GM19043 (cell line): ENCODE measurements at regions not wholly inside any gene's neighbourhood (a gene's known extent, or its start where the extent isn't known, plus 50 kb on each side); places are given as distances from the start of the nearest gene placed in this dataset.

ENCODE experiments used
- ATAC-seq: cut with Tn5 transposase; IDR thresholded peaks from one replicate; pipeline ENCODE4 v1.9.1; 2021; ENCODE audit warnings: low read depth; ENCODE audit not compliant: unreplicated experiment

GRCh38 chr10:105509517-105509916, 868.4 kb downstream of the SORCS3 start:
- ATAC-seq, result no peak

GRCh38 chr10:105506262-105506661, 865.2 kb downstream of the SORCS3 start:
- ATAC-seq, result no peak

DNA sequence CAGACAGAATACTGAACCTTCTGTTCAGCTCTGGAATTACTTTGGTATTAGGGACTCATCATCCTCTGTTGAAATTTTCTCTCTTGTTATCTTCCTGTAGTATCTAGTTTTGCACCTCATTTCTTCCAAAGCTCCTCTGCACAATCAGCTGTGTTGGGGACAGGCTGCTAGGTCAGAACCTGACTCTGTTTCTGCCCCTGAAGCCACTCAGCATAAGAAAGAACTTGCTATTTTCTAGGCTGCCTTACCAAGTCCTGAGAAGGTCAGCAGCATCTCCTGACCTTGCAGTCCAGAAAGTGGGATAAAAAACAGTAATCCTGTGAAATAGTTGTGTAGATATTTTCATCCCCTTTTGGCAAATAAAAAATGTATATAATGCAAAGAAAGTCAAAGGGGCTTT, 862.6 kb downstream of the SORCS3 start:
- ATAC-seq, result no peak

DNA sequence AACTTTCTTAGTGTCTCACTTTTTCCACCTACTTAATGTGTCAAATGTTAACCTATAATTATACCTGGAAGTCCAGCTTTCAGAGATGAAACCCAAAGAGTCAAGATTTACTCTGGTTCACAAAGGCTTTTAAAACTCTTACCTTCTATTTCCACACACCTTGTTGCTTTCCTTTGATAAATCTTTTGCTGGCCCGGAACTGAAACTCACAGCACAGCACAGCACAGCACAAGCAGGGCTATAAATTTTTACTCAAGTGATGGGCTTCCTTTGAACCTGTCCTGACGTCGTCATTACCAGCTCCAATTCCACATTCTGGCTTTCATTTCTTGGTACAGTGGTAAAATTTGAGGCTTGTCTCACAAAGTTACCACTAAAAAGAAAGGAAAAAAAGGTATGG, 861.0 kb downstream of the SORCS3 start:
- ATAC-seq, result no peak

- no peak for ATAC-seq
Observed at GRCh38 chr10:105494944-105495343, 853.9 kb downstream of the SORCS3 start.

DNA sequence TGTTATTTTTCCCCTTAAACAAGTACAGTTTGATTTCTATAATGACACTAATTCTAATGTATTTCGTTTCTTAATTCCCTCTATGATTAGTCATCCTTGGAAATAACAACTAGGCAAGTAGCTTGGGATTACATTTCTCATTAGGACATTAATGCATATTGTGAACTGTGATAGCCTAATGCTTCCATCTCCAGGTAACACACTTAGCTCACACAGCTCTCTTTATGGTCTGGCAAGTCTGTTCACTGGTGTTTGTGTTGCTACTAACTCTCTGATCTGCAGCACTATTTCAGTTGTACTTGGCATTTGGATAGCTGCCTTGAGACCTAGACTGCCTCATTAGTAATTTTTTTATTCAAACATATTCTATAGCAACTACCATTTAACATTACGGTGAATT, 853.2 kb downstream of the SORCS3 start:
- no peak for ATAC-seq

- no peak for ATAC-seq
Observed at GRCh38 chr10:105473170-105473569, 832.1 kb downstream of the SORCS3 start.

GRCh38 chr10:105468759-105469158, 827.7 kb downstream of the SORCS3 start:
- no peak for ATAC-seq

GRCh38 chr10:105466521-105466920, 825.4 kb downstream of the SORCS3 start:
- no peak for ATAC-seq

- ATAC-seq, result no peak
Observed at GRCh38 chr10:105434970-105435369, 793.9 kb downstream of the SORCS3 start.

GRCh38 chr10:105413997-105414396, 772.9 kb downstream of the SORCS3 start:
- no peak for ATAC-seq

DNA sequence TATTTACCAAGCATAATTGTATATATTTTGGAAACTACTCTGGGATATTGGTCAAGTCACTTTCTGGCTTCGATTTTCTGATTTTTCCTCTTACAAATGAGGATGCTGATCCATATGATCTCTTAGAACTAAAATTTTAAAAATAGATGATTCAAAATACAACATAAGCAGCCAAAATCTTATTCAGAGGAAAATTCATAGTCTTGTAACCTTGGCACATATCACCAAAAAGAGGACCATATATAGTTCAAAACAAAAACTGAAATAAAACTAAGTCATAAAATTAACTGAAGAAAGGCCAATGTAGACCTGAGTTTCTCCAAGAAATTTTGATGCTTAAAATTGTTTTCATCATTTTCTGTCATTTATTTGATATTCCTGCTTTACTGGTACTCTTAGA, 768.3 kb downstream of the SORCS3 start:
- ATAC-seq, result no peak

- ATAC-seq, result no peak
Observed at GRCh38 chr10:105406488-105406887, 765.4 kb downstream of the SORCS3 start.

- no peak for ATAC-seq
Observed at GRCh38 chr10:105398202-105398601, 757.1 kb downstream of the SORCS3 start.

DNA sequence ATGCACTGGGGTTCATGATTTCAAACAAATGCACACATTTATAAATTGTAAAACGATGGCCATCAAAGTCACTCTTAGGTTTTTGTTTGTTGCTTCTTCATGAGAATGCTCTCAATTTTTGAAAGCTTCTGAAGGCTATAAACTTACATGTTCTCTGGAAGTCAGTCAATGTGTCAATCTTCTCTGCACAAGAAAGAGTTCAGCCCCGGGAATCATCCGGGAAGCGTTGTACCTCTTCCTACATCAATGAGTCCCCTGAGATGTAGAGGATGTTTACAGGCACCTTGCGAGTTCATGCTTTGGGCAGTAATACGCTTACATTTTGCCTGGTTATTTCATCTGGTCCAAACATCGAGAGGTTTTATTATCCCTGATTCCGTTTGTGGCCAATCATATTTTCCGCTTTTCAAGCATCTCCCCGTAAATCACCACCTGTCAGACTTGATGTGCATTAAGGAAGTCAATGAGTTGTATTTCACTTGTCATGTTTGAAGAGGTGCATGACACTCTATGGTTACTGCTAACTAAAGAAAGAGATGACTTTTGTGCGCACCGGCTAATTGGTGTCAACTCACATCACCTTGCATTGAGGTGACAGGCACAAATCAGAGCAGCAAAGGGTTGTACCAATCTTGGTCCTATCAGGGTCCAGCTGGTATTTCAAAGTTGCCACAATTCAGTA, 750.7 kb downstream of the SORCS3 start:
- ATAC-seq, result no peak

DNA sequence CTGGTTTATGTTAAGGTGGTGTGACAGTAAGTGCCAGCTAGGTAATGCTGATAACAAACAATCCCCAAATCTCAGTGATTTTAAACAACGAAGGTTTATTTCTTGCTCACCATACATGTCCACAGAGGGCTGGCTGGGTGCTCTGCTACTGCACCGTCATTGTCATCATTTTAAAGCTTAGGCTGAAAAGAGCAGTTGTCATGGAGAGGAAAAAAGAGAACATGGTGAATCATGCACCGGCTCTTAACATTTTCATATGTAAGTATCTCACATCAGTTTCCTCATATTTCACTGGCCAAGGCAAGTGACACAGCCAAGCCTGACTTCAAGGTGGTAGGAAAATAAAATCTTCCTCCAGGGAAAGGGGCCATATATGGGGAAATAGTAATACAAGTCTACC, 746.9 kb downstream of the SORCS3 start:
- ATAC-seq, result no peak

DNA sequence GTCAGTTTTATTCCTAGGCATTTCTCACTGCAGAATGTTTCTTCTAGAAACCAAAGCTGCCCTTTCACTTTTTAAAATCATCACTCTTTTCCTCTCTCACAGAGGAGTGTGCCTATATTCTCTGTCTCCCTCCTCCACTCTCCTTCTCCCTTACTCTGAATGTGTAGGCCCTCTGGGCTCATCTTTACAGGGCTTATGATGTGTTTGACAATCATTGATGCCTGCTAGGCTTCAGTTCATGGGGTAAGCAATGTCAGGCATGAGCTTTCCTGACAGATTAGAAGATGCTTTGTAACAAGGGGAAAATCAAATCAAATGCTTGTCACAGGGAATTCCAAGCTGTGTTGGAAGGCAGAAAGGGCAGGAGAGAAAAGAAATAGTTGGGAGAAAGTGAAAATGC, 742.9 kb downstream of the SORCS3 start:
- no peak for ATAC-seq

GRCh38 chr10:105370692-105371091, 729.6 kb downstream of the SORCS3 start:
- ATAC-seq, result no peak

DNA sequence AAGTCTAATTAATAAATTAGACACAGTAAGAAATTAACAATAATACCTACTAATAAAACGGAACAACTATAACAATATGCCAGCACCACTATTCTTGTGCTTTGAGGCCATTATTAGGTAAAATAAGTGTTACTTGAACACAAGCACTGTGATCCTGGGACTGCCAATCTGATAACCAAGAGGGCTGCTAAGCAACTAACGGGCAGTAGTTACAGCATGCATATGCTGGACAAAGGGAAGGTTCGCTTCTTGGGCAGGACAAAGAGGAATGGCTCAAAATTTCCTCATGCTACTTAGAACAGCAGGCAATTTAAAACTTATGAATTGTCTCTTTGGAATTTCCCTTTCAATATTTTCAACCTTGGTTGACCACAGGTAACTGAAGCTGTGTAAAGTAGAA, 718.6 kb downstream of the SORCS3 start:
- no peak for ATAC-seq

- no peak for ATAC-seq
Observed at GRCh38 chr10:105358911-105359310, 717.8 kb downstream of the SORCS3 start.

- ATAC-seq, result no peak
Observed at GRCh38 chr10:105356626-105357025, 715.5 kb downstream of the SORCS3 start.

DNA sequence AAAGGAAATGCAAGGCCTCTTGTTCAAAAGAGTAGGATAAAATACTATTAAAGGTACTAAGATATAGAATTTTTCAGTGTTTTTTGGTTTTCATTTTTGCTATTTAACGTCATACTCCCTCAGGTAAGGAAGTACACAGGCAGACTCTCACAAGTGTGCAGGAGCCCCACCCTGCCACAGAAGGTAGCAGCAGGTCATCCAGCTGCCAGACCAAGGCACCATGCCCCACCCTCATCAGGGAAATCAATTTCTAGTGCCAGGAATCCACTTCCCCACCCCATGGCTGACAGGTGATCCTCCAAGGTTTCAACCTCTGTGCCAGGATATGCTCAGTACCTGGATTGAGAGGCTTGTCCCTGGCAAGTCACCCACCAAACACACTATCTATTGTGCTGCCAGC, 712.9 kb downstream of the SORCS3 start:
- ATAC-seq, result no peak

DNA sequence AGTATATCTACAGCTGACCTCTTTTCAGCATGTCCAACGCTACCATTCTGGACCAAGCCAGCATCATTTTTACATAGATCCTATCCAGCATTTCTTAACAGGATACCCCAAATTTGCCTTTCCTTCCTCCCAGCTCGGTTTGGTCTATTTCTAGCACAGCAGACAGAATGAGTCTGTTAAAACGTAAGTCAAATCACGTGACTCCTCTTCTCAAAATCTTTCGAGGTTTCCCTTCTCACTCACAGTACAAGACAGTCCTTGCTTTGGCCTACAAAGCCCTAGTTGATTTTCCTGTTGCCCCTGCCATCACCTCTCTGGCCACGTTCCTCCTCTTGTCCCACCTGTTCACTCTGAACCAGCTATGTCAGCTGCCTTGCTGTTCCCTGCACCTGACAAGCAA, 711.7 kb downstream of the SORCS3 start:
- no peak for ATAC-seq
